ENCODE measurements at regions not wholly inside any gene's neighbourhood (a gene's known extent, or its start where the extent isn't known, plus 50 kb on each side); places are given as distances from the start of the nearest gene placed in this dataset.

DNA sequence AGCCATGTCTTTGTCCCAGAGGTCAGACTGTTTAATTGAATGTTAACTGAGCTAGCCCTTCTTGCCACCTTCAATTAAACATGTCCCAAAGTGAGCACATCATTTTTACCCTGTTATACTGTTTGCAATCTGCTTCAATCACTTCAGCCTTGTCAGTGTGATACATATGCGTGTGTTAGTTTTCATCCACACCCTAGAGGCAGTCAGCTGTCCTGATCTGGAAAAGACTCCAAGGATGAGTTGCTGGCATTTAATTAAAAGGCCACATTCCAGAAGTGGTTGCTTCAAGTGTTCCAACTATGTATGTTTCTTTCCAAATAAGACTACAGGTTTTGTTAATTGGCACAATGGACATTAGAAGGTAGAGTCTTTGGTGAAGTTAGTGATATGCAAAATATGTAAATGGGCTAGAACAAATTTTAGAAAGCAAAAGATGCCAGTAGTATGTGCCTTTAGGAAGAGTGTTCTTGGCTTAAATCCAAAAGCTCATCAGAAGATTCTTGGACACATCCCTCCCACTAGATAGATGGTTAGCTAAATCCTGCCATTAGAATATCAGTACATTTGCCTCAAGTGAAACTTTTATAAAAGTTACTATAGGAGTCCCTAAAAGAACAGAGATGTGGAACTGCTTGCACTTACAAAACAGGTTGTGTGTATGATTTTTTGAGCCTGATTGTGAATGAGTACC is 79.5 kb upstream of the SLIT2 start:
- no peaks in the 10 kb centered on the region for H3K27me3 ChIP-seq (replicated peaks in 1 of 7)
- intact Hi-C loops (cut with DNase I; ENCODE audit: low total_unique reads), result no loop called here
- 50 to 83% (median 70%) methylated on average over 1 of the region's 1 CpG for WGBS, 5 donors
- peaks cover 0 to 11% (median 3%) of the 10 kb centered on the region in 8 donors for H3K9me3 ChIP-seq
- H3K36me3 ChIP-seq, result no peaks in the 10 kb centered on the region
- no peak for TF ChIP-seq POLR2AphosphoS5 (IDR thresholded peaks at IDR 0.05)
- no peak for TF ChIP-seq CTCF (IDR thresholded peaks at IDR 0.05 in 8 of 11, conservative IDR thresholded peaks at IDR 0.05 in 3 of 11)
- TF ChIP-seq POLR2A (IDR thresholded peaks at IDR 0.05), result no peak
- no peak overlapping the region for H3K4me3 ChIP-seq
- no peak for DNase-seq
- H3K27ac ChIP-seq, result no peak overlapping the region
- no peaks in the 10 kb centered on the region for H3K4me1 ChIP-seq

- no peaks in the 10 kb centered on the region for H3K4me1 ChIP-seq
- 53 to 64% (median 57%) methylated on average over 3 of the region's 3 CpGs for WGBS, 5 donors
- TF ChIP-seq POLR2AphosphoS5 (IDR thresholded peaks at IDR 0.05) (no peak), POLR2A (IDR thresholded peaks at IDR 0.05) (no peak), CTCF (IDR thresholded peaks at IDR 0.05 in 8 of 11, conservative IDR thresholded peaks at IDR 0.05 in 3 of 11) (no peak)
- H3K27me3 ChIP-seq (replicated peaks in 1 of 7), result no peaks in the 10 kb centered on the region
- no peak overlapping the region for H3K27ac ChIP-seq
- H3K9me3 ChIP-seq, result no peaks in the 10 kb centered on the region
- H3K36me3 ChIP-seq, result no peaks in the 10 kb centered on the region
- no peak for DNase-seq
- intact Hi-C loops (cut with DNase I; ENCODE audit: low total_unique reads), result no loop called here
- no peak overlapping the region for H3K4me3 ChIP-seq
Measured at GRCh38 chr4:20166544-20166943, 85.2 kb upstream of the SLIT2 start.

- WGBS, 5 donors, result 85 to 93% (median 90%) methylated on average over 2 of the region's 2 CpGs
- Histone ChIP-seq H3K9me3 (no peaks in the 10 kb centered on the region), H3K27me3 (replicated peaks in 1 of 7) (no peaks in the 10 kb centered on the region), H3K36me3 (no peaks in the 10 kb centered on the region), H3K4me1 (no peaks in the 10 kb centered on the region), H3K4me3 (no peak overlapping the region), H3K27ac (no peak overlapping the region)
- no peak for DNase-seq
- intact Hi-C loops (cut with DNase I; ENCODE audit: low total_unique reads), result no loop called here
- TF ChIP-seq POLR2A (IDR thresholded peaks at IDR 0.05) (no peak), POLR2AphosphoS5 (IDR thresholded peaks at IDR 0.05) (no peak), CTCF (IDR thresholded peaks at IDR 0.05 in 8 of 11, conservative IDR thresholded peaks at IDR 0.05 in 3 of 11) (no peak)
Measured at GRCh38 chr4:20159516-20159915, 92.2 kb upstream of the SLIT2 start.

- no peak overlapping the region for H3K4me3 ChIP-seq
- H3K27me3 ChIP-seq (replicated peaks in 1 of 7), result no peaks in the 10 kb centered on the region
- intact Hi-C loops (cut with DNase I; ENCODE audit: low total_unique reads), result no loop called here
- H3K4me1 ChIP-seq, result no peaks in the 10 kb centered on the region
- no peaks in the 10 kb centered on the region for H3K9me3 ChIP-seq
- no peaks in the 10 kb centered on the region for H3K36me3 ChIP-seq
- 76 to 94% (median 83%) methylated on average over 2 of the region's 2 CpGs for WGBS, 5 donors
- H3K27ac ChIP-seq, result no peak overlapping the region
- no peak for DNase-seq
- TF ChIP-seq POLR2AphosphoS5 (IDR thresholded peaks at IDR 0.05), result no peak
- TF ChIP-seq CTCF (IDR thresholded peaks at IDR 0.05 in 8 of 11, conservative IDR thresholded peaks at IDR 0.05 in 3 of 11), result no peak
- TF ChIP-seq POLR2A (IDR thresholded peaks at IDR 0.05), result no peak
Measured at GRCh38 chr4:20158195-20158594, 93.5 kb upstream of the SLIT2 start.
